ENCODE measurements at regions not wholly inside any gene's neighbourhood (a gene's known extent, or its start where the extent isn't known, plus 50 kb on each side); places are given as distances from the start of the nearest gene placed in this dataset.

DNA sequence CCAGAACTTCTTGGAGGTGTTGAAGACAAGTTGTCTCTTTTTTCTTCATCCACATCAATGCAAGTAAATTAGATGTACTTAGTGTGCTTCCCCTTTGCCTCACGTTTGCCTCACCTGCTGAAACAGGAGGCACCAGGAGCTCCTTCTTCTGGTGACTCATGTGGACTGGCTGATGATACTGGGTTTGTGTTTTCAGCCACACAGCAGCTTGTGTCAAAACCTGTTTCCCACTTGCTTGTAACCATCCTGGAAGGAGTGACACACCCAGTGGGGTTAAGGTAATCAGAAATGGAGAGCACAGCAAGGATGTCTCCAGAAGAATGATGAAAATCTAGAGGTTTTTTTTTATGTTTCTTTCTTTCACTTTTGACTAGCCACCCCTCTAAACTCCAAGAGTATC, 143.3 kb upstream of the RBMS3 start:
- no peak overlapping the region for H3K4me3 ChIP-seq (ENCODE audit: insufficient read depth, low read depth, low read length)
- peaks cover 15% of the 10 kb centered on the region for H3K4me1 ChIP-seq (ENCODE audit: control insufficient read depth, insufficient read depth, low read length)
- no peak overlapping the region for H3K27ac ChIP-seq (ENCODE audit: insufficient read depth, low read depth, low read length, poor library complexity, severe bottlenecking)
- H3K36me3 ChIP-seq (ENCODE audit: control insufficient read depth, insufficient read depth, low read length): no peaks in the 10 kb centered on the region
- no peaks in the 10 kb centered on the region for H3K27me3 ChIP-seq (ENCODE audit: control insufficient read depth, insufficient read depth, low read length, poor library complexity, severe bottlenecking)
- 69 to 86% methylated on average over 1 of the region's 1 CpG for WGBS, 2 experiments
- H3K9me3 ChIP-seq (ENCODE audit: control insufficient read depth, low read length): no peaks in the 10 kb centered on the region

DNA sequence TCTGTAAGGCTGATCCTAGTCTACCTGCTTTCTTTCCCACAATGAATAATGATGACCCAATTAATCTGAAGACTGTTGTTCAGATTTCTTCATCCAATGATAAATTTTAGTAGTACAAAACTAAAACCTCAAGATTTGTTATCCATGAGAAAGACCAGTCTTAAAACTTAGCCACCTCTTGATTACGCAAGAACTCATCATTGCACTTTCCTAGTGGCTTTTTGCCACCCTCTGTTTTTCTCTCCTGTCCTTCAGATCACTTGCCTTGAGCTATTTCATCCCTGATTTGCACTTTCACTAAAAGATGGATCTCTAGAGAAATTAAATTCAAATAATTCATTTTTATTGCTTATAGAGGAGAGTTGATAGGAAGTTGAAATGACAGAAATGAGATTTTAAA, 142.7 kb upstream of the RBMS3 start:
- Histone ChIP-seq H3K9me3 (ENCODE audit: control insufficient read depth, low read length) (no peaks in the 10 kb centered on the region), H3K4me3 (ENCODE audit: insufficient read depth, low read depth, low read length) (no peak overlapping the region), H3K27me3 (ENCODE audit: control insufficient read depth, insufficient read depth, low read length, poor library complexity, severe bottlenecking) (no peaks in the 10 kb centered on the region), H3K36me3 (ENCODE audit: control insufficient read depth, insufficient read depth, low read length) (no peaks in the 10 kb centered on the region), H3K4me1 (ENCODE audit: control insufficient read depth, insufficient read depth, low read length) (peaks cover 15% of the 10 kb centered on the region), H3K27ac (ENCODE audit: insufficient read depth, low read depth, low read length, poor library complexity, severe bottlenecking) (no peak overlapping the region)
- WGBS, 2 experiments: 100% methylated on average over 1 of the region's 1 CpG

DNA sequence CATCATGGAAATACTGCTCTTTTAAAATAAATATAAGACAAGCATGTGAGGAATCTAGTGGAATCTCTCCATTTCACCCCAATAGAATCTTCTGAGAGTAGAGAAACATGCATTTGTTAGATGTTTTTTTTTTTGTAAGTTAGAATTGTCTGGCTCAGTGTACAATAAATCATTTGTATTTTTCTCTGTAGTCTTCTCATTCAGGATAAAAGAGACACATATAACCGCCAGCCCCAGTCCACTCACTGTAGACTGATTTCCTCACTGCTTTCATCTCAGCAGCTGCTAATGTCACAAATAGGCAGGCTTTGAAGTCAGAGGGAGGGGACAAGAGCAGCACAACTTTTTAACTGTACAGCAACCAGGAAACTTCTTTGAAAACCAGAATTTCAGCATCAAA, 140.2 kb upstream of the RBMS3 start:
- Histone ChIP-seq H3K27ac (ENCODE audit: insufficient read depth, low read depth, low read length, poor library complexity, severe bottlenecking) (no peak overlapping the region), H3K4me3 (ENCODE audit: insufficient read depth, low read depth, low read length) (no peak overlapping the region), H3K9me3 (ENCODE audit: control insufficient read depth, low read length) (no peaks in the 10 kb centered on the region), H3K4me1 (ENCODE audit: control insufficient read depth, insufficient read depth, low read length) (peaks cover 15% of the 10 kb centered on the region), H3K27me3 (ENCODE audit: control insufficient read depth, insufficient read depth, low read length, poor library complexity, severe bottlenecking) (no peaks in the 10 kb centered on the region), H3K36me3 (ENCODE audit: control insufficient read depth, insufficient read depth, low read length) (no peaks in the 10 kb centered on the region)
- WGBS, 2 experiments: 73 to 75% methylated on average over 1 of the region's 1 CpG

DNA sequence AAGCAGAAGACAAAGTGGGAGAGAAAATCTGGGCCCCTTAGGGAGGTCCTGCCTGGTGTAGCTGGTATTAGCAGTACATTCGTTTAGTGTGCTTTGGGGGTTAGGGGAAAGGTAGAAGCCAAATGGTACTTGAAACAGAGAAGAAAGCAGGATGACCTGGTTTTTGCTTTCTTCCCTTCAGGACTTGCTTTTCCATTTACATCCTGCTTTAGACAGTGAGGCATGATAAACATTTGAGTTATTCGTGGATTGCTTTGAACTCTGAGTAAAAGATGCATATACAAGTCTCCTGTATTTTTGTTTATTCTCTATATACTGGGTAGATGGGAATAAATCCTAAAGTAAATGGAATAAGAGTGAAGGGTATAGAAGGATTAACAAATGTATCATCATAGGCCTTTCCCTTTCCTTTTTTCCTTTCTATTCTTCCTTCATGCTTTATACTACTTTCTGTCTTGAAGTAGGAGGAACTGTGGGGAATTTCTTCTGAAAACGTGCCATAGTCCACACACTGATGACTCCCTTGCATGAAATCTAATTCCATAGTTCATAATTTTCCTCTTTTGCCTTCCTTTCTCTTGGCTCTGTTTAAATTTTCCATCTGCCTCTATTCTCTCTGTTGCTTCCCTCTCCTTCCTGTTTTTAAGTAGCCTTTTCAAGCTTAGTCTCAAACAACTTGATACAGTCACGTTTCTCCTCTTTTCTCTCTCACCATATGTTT, 139.5 kb upstream of the RBMS3 start:
- H3K27ac ChIP-seq (ENCODE audit: insufficient read depth, low read depth, low read length, poor library complexity, severe bottlenecking): no peak overlapping the region
- no peak overlapping the region for H3K4me3 ChIP-seq (ENCODE audit: insufficient read depth, low read depth, low read length)
- WGBS, 2 experiments: 66 to 72% methylated on average over 3 to 4 of the region's 4 CpGs
- peaks cover 15% of the 10 kb centered on the region for H3K4me1 ChIP-seq (ENCODE audit: control insufficient read depth, insufficient read depth, low read length)
- no peaks in the 10 kb centered on the region for H3K27me3 ChIP-seq (ENCODE audit: control insufficient read depth, insufficient read depth, low read length, poor library complexity, severe bottlenecking)
- no peaks in the 10 kb centered on the region for H3K36me3 ChIP-seq (ENCODE audit: control insufficient read depth, insufficient read depth, low read length)
- no peaks in the 10 kb centered on the region for H3K9me3 ChIP-seq (ENCODE audit: control insufficient read depth, low read length)

DNA sequence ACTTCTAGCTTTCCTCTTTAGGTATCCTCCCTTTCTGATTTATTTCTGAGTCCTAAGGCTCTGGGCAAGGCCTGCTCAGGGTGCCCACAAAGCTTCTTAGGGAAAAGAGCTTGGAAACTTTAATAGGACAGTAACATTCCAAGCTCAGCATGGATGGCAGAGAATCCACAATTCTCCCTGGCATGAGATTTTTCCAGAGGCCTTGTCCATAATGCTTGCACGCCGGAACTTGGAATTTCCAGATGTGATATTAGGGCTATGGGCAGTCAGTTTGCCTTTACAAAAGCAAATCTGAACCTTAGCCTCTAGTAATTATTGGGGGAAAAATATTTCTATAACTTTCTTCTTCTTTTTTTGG, 139.0 kb upstream of the RBMS3 start:
- 86 to 100% methylated on average over 2 of the region's 2 CpGs for WGBS, 2 experiments
- no peaks in the 10 kb centered on the region for H3K9me3 ChIP-seq (ENCODE audit: control insufficient read depth, low read length)
- H3K4me3 ChIP-seq (ENCODE audit: insufficient read depth, low read depth, low read length): no peak overlapping the region
- H3K4me1 ChIP-seq (ENCODE audit: control insufficient read depth, insufficient read depth, low read length): peaks cover 15% of the 10 kb centered on the region
- no peaks in the 10 kb centered on the region for H3K27me3 ChIP-seq (ENCODE audit: control insufficient read depth, insufficient read depth, low read length, poor library complexity, severe bottlenecking)
- H3K36me3 ChIP-seq (ENCODE audit: control insufficient read depth, insufficient read depth, low read length): no peaks in the 10 kb centered on the region
- H3K27ac ChIP-seq (ENCODE audit: insufficient read depth, low read depth, low read length, poor library complexity, severe bottlenecking): no peak overlapping the region

DNA sequence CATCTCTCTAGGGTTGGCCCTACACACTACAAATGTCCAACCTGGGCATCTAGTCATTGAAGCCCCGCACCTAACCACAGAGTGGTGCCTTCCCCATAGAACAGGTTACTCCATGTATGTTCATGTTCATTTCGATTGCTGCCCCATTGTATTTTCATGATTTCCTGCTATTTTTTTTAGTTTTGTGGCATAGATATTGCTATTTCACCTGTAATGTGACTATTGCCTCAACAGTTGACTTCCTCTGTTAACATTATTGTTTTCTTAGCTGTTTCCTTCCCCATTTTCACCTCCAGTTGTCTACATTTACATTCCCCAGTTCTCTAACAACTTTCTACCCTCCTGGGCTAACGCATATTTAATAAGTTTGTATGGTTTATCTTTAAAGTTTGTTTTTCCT, 137.7 kb upstream of the RBMS3 start:
- H3K27ac ChIP-seq (ENCODE audit: insufficient read depth, low read depth, low read length, poor library complexity, severe bottlenecking): no peak overlapping the region
- no peaks in the 10 kb centered on the region for H3K36me3 ChIP-seq (ENCODE audit: control insufficient read depth, insufficient read depth, low read length)
- H3K9me3 ChIP-seq (ENCODE audit: control insufficient read depth, low read length): no peaks in the 10 kb centered on the region
- no peak overlapping the region for H3K4me3 ChIP-seq (ENCODE audit: insufficient read depth, low read depth, low read length)
- 78 to 98% methylated on average over 3 of the region's 3 CpGs for WGBS, 2 experiments
- no peaks in the 10 kb centered on the region for H3K27me3 ChIP-seq (ENCODE audit: control insufficient read depth, insufficient read depth, low read length, poor library complexity, severe bottlenecking)
- H3K4me1 ChIP-seq (ENCODE audit: control insufficient read depth, insufficient read depth, low read length): peaks cover 15% of the 10 kb centered on the region

DNA sequence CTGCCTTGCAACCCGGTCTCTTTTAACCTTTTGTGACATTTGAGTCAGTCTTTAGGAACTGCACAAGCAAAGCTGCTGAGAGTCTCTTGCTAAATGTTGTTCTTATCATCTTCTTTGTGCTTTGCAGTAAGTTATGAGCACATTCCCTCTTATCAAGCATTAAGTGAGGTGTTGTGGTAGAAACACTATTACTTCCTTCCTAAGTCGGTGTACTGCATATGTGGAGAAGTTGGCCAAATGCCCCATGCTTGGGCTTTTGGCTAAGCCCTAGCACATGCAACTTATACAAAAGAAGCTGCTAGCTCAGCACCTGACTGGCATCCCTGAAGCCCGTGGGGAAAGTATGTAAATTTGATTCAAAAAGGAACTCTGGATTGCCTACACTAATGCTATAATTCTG, 136.5 kb upstream of the RBMS3 start:
- H3K36me3 ChIP-seq (ENCODE audit: control insufficient read depth, insufficient read depth, low read length): no peaks in the 10 kb centered on the region
- H3K27me3 ChIP-seq (ENCODE audit: control insufficient read depth, insufficient read depth, low read length, poor library complexity, severe bottlenecking): no peaks in the 10 kb centered on the region
- no peak overlapping the region for H3K4me3 ChIP-seq (ENCODE audit: insufficient read depth, low read depth, low read length)
- 85 to 87% methylated on average over 3 of the region's 3 CpGs for WGBS, 2 experiments
- no peak overlapping the region for H3K27ac ChIP-seq (ENCODE audit: insufficient read depth, low read depth, low read length, poor library complexity, severe bottlenecking)
- peaks cover 15% of the 10 kb centered on the region for H3K4me1 ChIP-seq (ENCODE audit: control insufficient read depth, insufficient read depth, low read length)
- H3K9me3 ChIP-seq (ENCODE audit: control insufficient read depth, low read length): no peaks in the 10 kb centered on the region

DNA sequence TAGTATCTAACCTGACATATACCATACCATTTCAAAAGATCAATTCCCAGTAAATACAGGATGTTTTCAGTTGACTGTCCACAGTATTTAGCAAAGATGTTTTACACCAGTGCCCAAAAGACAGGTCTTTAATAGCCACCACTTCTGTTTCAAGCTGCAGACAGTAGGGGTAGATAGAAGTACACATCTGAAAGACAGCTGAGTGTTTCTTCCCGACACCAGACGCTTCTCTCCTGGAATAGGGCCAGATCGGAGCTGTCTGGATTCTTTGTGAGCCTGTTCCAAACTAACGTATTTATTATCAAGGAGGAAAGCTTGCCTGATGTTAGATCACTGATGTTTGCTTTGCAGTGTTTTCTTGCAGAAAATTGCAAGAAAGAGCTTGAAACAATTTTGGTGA, 136.1 kb upstream of the RBMS3 start:
- H3K36me3 ChIP-seq (ENCODE audit: control insufficient read depth, insufficient read depth, low read length): no peaks in the 10 kb centered on the region
- H3K27ac ChIP-seq (ENCODE audit: insufficient read depth, low read depth, low read length, poor library complexity, severe bottlenecking): no peak overlapping the region
- H3K4me3 ChIP-seq (ENCODE audit: insufficient read depth, low read depth, low read length): no peak overlapping the region
- no peaks in the 10 kb centered on the region for H3K27me3 ChIP-seq (ENCODE audit: control insufficient read depth, insufficient read depth, low read length, poor library complexity, severe bottlenecking)
- peaks cover 15% of the 10 kb centered on the region for H3K4me1 ChIP-seq (ENCODE audit: control insufficient read depth, insufficient read depth, low read length)
- no peaks in the 10 kb centered on the region for H3K9me3 ChIP-seq (ENCODE audit: control insufficient read depth, low read length)
- 87 to 93% methylated on average over 4 of the region's 4 CpGs for whole genome bisulfite sequencing, 2 experiments

DNA sequence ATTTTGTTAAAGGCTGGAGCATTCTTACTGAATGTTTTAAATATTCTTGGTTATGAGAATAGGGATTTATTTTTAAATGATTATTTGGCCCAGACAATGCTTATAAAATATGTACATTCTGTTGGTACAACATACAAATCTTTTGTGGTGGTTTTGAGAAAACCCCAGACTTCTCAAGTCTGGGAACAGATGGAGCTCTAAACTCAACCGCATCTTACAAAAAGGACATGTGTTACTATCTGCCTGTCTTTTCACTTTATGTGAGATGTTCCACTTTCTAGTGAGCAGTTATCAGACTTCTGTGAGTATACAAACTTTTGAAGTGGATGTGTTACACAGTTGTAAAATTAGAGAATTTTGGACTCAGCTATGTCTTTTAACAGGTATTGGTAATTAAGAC, 135.5 kb upstream of the RBMS3 start:
- Histone ChIP-seq H3K4me3 (ENCODE audit: insufficient read depth, low read depth, low read length) (no peak overlapping the region), H3K27ac (ENCODE audit: insufficient read depth, low read depth, low read length, poor library complexity, severe bottlenecking) (no peak overlapping the region), H3K9me3 (ENCODE audit: control insufficient read depth, low read length) (no peaks in the 10 kb centered on the region), H3K27me3 (ENCODE audit: control insufficient read depth, insufficient read depth, low read length, poor library complexity, severe bottlenecking) (no peaks in the 10 kb centered on the region), H3K4me1 (ENCODE audit: control insufficient read depth, insufficient read depth, low read length) (peaks cover 12% of the 10 kb centered on the region), H3K36me3 (ENCODE audit: control insufficient read depth, insufficient read depth, low read length) (no peaks in the 10 kb centered on the region)
- 100% methylated on average over 1 of the region's 1 CpG for WGBS, 2 experiments

DNA sequence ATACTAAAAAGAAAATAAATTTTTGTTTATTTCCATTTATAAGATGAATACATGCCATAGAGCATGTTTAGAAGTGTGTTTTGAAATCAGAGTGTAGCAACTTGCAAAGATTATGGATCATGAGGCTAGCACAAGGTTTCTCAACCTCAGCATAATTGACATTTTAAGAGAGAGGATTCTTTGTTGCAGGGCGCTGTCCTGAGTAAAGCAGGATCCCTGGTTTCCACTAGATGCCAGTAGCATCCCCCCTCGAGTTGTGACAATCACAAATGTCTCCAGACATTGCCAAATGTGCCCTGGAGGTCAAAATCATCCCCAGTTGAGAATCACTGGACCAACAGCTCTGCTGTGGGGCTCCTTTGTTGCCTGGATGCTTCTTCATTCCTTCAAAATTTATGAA, 128.5 kb upstream of the RBMS3 start:
- no peak overlapping the region for H3K27ac ChIP-seq (ENCODE audit: insufficient read depth, low read depth, low read length, poor library complexity, severe bottlenecking)
- no peak overlapping the region for H3K4me3 ChIP-seq (ENCODE audit: insufficient read depth, low read depth, low read length)
- WGBS, 2 experiments: 61 to 73% methylated on average over 2 of the region's 2 CpGs
- H3K4me1 ChIP-seq (ENCODE audit: control insufficient read depth, insufficient read depth, low read length): no peaks in the 10 kb centered on the region
- no peaks in the 10 kb centered on the region for H3K36me3 ChIP-seq (ENCODE audit: control insufficient read depth, insufficient read depth, low read length)
- H3K9me3 ChIP-seq (ENCODE audit: control insufficient read depth, low read length): no peaks in the 10 kb centered on the region
- no peaks in the 10 kb centered on the region for H3K27me3 ChIP-seq (ENCODE audit: control insufficient read depth, insufficient read depth, low read length, poor library complexity, severe bottlenecking)

DNA sequence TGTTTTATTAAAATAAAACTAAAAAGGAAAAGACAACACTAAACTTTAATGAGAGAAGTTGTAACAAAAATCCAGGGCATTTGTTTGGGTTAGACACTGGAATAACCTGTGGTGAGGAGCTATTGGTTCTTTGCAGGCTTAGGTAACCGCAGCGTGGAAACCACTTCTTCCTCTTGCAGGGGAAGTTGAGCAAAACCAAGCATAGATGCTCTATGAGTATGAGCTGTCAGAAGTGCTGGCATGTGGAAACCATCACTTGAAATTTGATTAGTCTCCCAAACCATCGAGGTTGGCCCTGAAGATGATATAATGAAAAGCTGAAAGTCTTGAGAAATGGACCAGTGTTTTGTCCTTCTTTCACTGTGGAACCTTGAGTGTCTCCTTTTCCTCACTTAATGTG, 127.1 kb upstream of the RBMS3 start:
- 92 to 97% methylated on average over 3 of the region's 3 CpGs for WGBS, 2 experiments
- Histone ChIP-seq H3K9me3 (ENCODE audit: control insufficient read depth, low read length) (no peaks in the 10 kb centered on the region), H3K27me3 (ENCODE audit: control insufficient read depth, insufficient read depth, low read length, poor library complexity, severe bottlenecking) (no peaks in the 10 kb centered on the region), H3K27ac (ENCODE audit: insufficient read depth, low read depth, low read length, poor library complexity, severe bottlenecking) (no peak overlapping the region), H3K36me3 (ENCODE audit: control insufficient read depth, insufficient read depth, low read length) (no peaks in the 10 kb centered on the region), H3K4me3 (ENCODE audit: insufficient read depth, low read depth, low read length) (no peak overlapping the region), H3K4me1 (ENCODE audit: control insufficient read depth, insufficient read depth, low read length) (no peaks in the 10 kb centered on the region)
